NCI-H82 (cell line): ENCODE measurements at regions not wholly inside any gene's neighbourhood (a gene's known extent, or its start where the extent isn't known, plus 50 kb on each side); places are given as distances from the start of the nearest gene placed in this dataset.

Experiments
- DNase-seq: peaks from one replicate; lab custom pipeline; 2025; lab: John Stamatoyannopoulos, UW

- no peak for DNase-seq
Measured at GRCh38 chr11:10641912-10642697, 51.5 kb downstream of the IRAG1 start.

- DNase-seq = no peak
Measured at GRCh38 chr11:10641177-10641911, 52.2 kb downstream of the IRAG1 start.

GRCh38 chr11:10640308-10640707, 53.2 kb downstream of the IRAG1 start:
- DNase-seq = peak; percentile 66

- DNase-seq = no peak
Measured at GRCh38 chr11:10639350-10639749, 54.2 kb downstream of the IRAG1 start.

GRCh38 chr11:10638316-10638925, 55.1 kb downstream of the IRAG1 start:
- no peak for DNase-seq

- DNase-seq = no peak
Measured at GRCh38 chr11:10637731-10638151, 55.8 kb downstream of the IRAG1 start.

- no peak for DNase-seq
Measured at GRCh38 chr11:10634407-10634806, 59.1 kb downstream of the IRAG1 start.

- DNase-seq = no peak
Measured at GRCh38 chr11:10633261-10633660, 60.3 kb downstream of the IRAG1 start.

- DNase-seq = no peak
Measured at GRCh38 chr11:10632483-10632882, 61.1 kb downstream of the IRAG1 start.

- no peak for DNase-seq
Measured at GRCh38 chr11:10631761-10632160, 61.8 kb downstream of the IRAG1 start.

GRCh38 chr11:10629411-10630002, 61.0 kb upstream of the LYVE1 start:
- DNase-seq = no peak

GRCh38 chr11:10628508-10629236, 60.2 kb upstream of the LYVE1 start:
- DNase-seq = no peak

GRCh38 chr11:10627816-10628215, 59.4 kb upstream of the LYVE1 start:
- DNase-seq = no peak

GRCh38 chr11:10627291-10627690, 58.8 kb upstream of the LYVE1 start:
- DNase-seq = no peak

- DNase-seq = no peak
Measured at GRCh38 chr11:10625982-10626311, 57.5 kb upstream of the LYVE1 start.

GRCh38 chr11:10625281-10625981, 57.0 kb upstream of the LYVE1 start:
- DNase-seq = no peak

- DNase-seq = peak; percentile 70
Measured at GRCh38 chr11:10623797-10624761, 55.6 kb upstream of the LYVE1 start.

GRCh38 chr11:10622957-10623791, 54.7 kb upstream of the LYVE1 start:
- no peak for DNase-seq

GRCh38 chr11:10622108-10622507, 53.6 kb upstream of the LYVE1 start:
- DNase-seq = no peak
